ENCODE measurements at regions not wholly inside any gene's neighbourhood (a gene's known extent, or its start where the extent isn't known, plus 50 kb on each side); places are given as distances from the start of the nearest gene placed in this dataset.

DNA sequence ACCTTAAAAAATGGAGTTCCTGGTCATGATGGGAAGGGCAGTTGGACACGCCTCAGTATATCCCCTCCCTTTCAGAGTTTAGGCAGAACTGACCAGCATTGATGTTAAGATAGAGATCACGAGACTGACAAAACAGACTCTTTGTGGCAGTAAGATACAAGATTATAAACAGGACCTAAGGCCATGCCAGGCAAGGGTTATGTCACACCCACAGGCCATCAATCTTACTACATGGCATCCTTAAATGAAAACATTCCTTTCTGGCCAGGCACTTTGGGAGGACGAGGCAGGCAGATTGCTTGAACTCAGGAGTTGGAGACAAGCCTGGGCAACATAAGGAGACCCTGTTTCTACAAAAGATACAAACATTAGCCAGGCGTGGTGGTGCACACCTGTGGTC, 129.3 kb upstream of the MLN start:
- Mint-ChIP-seq H3K27me3 (ENCODE audit: low read depth) (peaks cover 34% of the 10 kb centered on the region), H3K27ac (no peak overlapping the region), H3K4me1 (peaks cover 7% of the 10 kb centered on the region), H3K9me3 (peaks cover 6% of the 10 kb centered on the region), H3K36me3 (no peaks in the 10 kb centered on the region), H3K4me3 (no peak overlapping the region)
- no peak for DNase-seq (ENCODE audit: low spot score in 2 of 2, unreplicated experiment in 2 of 2)
- TF ChIP-seq CTCF (IDR thresholded peaks at IDR 0.05; ENCODE audit: unreplicated experiment): no peak

DNA sequence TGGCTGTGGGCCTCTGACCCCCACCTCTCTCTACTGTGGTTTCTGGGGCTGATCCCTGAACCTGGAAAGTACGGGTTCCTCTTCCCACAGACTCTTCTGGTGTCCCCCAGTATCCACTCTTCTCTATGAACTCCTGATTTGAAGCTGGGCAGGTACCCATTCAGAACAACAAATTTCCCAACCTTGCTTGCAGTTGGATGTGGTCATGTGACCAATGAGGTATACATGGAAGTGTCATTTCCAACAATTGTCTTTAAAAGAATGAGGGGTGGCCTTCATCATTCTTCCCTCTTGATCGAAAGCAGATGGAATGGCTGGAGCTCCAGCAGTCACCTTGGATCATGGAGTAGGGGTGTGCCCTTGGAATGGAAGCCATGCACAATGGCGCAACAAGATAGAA, 128.0 kb upstream of the MLN start:
- H3K27me3 Mint-ChIP-seq (ENCODE audit: low read depth): peaks cover 28% of the 10 kb centered on the region
- H3K4me3 Mint-ChIP-seq: no peak overlapping the region
- no peak for DNase-seq (ENCODE audit: low spot score in 2 of 2, unreplicated experiment in 2 of 2)
- no peaks in the 10 kb centered on the region for H3K36me3 Mint-ChIP-seq
- no peak for TF ChIP-seq CTCF (IDR thresholded peaks at IDR 0.05; ENCODE audit: unreplicated experiment)
- H3K9me3 Mint-ChIP-seq: peaks cover 6% of the 10 kb centered on the region
- peaks cover 7% of the 10 kb centered on the region for H3K4me1 Mint-ChIP-seq
- H3K27ac Mint-ChIP-seq: no peak overlapping the region

DNA sequence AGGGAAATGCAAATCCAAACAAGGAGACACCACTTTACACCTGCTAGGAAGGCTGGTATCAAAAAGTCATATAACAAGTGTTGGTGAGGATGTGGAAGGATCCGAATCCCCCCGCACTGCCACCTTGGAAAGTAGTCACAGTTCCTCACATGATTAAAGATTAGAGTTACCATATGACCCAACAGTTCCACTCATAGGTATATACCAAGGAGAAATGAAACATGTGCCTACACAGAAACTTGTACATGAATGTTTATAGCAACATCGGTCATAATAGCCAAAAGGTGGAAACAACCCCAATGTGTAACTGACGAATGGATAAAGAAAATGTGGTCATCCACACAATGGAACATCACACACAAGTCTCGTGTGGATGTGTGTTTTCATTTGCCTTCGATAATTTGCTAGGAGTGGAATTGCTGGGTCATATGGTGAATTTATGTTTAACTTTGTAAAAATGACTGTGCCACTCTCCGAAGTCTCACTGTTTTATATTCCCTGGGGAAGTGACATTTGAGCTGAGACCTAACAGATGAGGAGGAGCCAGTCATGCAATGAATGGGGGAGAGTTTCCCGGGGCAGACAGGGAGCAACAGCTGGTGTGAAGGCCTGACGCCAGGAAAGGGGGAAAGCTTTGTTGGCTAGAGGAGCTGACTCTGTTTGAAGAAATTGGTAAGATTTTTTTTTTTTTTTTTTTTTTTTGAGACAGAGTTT, 125.9 kb upstream of the MLN start:
- DNase-seq (ENCODE audit: low spot score in 2 of 2, unreplicated experiment in 2 of 2): no peak
- H3K4me1 Mint-ChIP-seq: peaks cover 4% of the 10 kb centered on the region
- no peak for TF ChIP-seq CTCF (IDR thresholded peaks at IDR 0.05; ENCODE audit: unreplicated experiment)
- H3K27me3 Mint-ChIP-seq (ENCODE audit: low read depth): peaks cover 28% of the 10 kb centered on the region
- H3K27ac Mint-ChIP-seq: no peak overlapping the region
- no peaks in the 10 kb centered on the region for H3K36me3 Mint-ChIP-seq
- H3K4me3 Mint-ChIP-seq: no peak overlapping the region
- H3K9me3 Mint-ChIP-seq: peaks cover 6% of the 10 kb centered on the region

DNA sequence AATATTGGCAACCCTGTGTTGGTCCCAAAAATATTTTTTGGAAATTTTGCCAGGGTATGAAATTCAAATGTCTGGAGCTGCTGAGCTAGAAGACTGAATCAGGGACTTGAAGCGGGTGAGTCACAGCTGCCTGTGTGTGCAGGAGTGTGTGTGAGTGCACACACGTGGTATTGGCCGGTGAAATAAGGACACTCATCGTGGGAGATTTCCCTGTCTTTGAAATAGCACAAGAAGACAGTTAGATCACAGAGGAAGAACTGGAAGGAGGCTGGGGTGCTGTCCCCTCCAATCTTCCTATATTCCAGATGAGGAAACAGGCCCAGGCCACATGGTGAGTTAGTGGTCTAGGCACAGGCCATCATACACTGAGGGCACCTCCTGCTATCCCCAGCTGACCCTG, 123.8 kb upstream of the MLN start:
- H3K4me3 Mint-ChIP-seq: no peak overlapping the region
- no peak overlapping the region for H3K27ac Mint-ChIP-seq
- H3K36me3 Mint-ChIP-seq: no peaks in the 10 kb centered on the region
- no peak for TF ChIP-seq CTCF (IDR thresholded peaks at IDR 0.05; ENCODE audit: unreplicated experiment)
- H3K4me1 Mint-ChIP-seq: no peaks in the 10 kb centered on the region
- H3K9me3 Mint-ChIP-seq: peaks cover 6% of the 10 kb centered on the region
- DNase-seq (ENCODE audit: low spot score in 2 of 2, unreplicated experiment in 2 of 2): no peak
- peaks cover 20% of the 10 kb centered on the region for H3K27me3 Mint-ChIP-seq (ENCODE audit: low read depth)

DNA sequence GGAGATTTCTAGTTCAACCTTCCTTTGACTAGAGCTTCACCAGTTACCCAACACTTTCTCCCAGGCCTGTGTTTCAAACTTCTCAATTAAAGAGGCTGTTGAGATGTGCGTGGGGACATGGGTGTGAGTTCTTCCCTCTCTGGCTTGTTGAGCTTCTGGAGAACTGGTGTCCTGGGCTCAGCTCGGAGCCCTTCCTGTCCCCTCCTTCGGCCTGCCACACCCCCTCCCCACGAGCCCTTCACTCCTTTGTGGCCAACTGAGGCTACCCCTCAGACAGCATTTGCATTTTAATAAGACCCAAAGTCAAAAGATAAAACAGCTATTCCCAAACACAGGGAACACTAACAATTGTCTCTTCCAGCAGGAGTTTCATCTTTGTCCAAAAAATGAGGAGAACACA, 123.3 kb upstream of the MLN start:
- H3K27ac Mint-ChIP-seq: no peak overlapping the region
- H3K4me1 Mint-ChIP-seq: no peaks in the 10 kb centered on the region
- TF ChIP-seq CTCF (IDR thresholded peaks at IDR 0.05; ENCODE audit: unreplicated experiment): no peak
- peaks cover 15% of the 10 kb centered on the region for H3K27me3 Mint-ChIP-seq (ENCODE audit: low read depth)
- no peak for DNase-seq (ENCODE audit: low spot score in 2 of 2, unreplicated experiment in 2 of 2)
- peaks cover 6% of the 10 kb centered on the region for H3K9me3 Mint-ChIP-seq
- no peak overlapping the region for H3K4me3 Mint-ChIP-seq
- no peaks in the 10 kb centered on the region for H3K36me3 Mint-ChIP-seq

- TF ChIP-seq CTCF (IDR thresholded peaks at IDR 0.05; ENCODE audit: unreplicated experiment): no peak
- H3K9me3 Mint-ChIP-seq: peaks cover 6% of the 10 kb centered on the region
- DNase-seq (ENCODE audit: low spot score in 2 of 2, unreplicated experiment in 2 of 2): no peak
Measured at GRCh38 chr6:33926451-33926850, 122.6 kb upstream of the MLN start.

More at GRCh38 chr6:33926451-33926850, 122.6 kb upstream of the MLN start:
- Mint-ChIP-seq H3K36me3 (no peaks in the 10 kb centered on the region), H3K4me1 (no peaks in the 10 kb centered on the region), H3K4me3 (no peak overlapping the region), H3K27me3 (ENCODE audit: low read depth) (peaks cover 10% of the 10 kb centered on the region), H3K27ac (no peak overlapping the region)
